ENCODE measurements at regions not wholly inside any gene's neighbourhood (a gene's known extent, or its start where the extent isn't known, plus 50 kb on each side); places are given as distances from the start of the nearest gene placed in this dataset.
"Not testable (repeated sequence)": the region's sequence is repeated elsewhere in the genome, so short reads cannot be mapped to it uniquely, and the experiment has no call there.

DNA sequence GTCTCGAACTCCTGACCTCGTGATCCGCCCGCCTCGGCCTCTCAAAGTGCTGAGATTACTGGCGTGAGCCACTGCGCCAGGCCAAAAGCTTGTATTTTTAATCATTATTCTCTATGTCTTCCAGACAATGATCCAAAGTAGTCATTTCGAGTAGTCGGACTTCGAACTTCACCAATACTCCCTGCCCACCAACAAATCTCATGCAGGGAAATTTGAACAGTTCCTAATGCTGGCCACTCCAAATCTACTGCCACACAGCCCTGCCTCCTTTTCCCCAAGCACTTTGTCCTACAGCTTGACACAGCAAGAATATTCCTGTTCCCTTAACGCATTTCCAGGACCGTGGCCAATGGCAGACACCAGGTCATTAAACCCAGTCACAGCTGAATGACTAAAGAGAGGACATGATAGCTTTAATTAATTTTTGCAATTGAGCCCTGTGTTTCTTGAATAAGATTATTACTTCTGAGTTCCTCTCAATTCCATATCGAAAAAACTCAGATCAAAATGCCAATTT lies 142.3 kb upstream of the NRP1 start:
- no peak for DNase-seq (ENCODE audit: low read depth in 3 of 3)

DNA sequence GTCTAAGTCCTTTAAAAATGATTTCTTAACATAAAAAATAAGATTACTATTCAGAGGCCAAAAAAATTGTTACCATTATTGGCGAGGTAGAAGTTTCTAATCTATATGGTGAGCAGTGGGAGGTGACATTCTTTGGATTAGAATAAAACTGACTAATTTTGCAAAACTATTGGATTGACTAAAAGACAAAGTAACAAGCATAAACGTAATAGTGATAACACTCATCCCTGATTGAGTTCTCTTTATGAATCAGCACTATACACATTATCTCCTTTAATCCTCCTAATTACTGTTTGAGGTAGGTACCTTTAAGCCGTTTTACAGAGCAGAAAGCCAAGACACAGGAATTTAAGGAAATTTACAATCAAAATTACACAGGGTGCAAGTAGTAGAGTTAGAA lies 139.2 kb upstream of the NRP1 start:
- DNase-seq (ENCODE audit: low read depth in 3 of 3): no peak

DNA sequence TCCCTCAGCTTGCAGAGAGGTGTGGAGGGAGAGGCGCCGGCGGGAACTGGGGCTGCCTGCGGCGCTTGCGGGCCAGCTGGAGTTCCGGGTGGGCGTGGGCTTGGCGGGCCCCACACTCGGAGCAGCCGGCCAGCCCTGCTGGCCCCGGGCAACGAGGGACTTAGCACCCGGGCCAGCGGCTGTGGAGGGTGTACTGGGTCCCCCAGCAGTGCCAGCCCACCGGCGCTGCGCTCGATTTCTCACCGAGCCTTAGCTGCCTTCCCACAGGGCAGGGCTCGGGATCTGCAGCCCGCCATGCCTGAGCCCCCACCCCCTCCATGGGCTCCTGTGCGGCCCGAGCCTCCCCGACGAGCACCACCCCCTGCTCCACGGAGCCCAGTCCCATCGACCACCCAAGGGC lies 133.5 kb upstream of the NRP1 start:
- not testable (repeated sequence) for DNase-seq (ENCODE audit: low read depth in 3 of 3)

DNA sequence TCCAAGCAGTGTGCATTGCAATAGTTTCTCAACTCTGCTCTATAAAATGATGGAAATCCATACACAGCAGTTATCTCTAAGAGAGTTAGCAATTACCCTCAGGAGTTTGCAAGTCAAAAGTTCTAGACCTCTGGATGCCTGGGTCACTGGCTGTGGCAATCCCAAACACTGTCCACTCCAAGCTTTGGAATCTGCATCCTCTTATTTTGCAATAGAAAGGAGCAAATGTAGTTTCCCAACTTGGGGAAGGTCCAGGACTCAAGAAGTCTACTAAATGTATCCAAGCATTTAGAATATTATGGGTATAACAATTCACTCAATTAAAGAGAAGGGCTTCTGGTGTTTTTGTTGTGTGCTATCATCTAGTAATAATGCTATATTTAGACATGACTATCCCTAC lies 131.3 kb upstream of the NRP1 start:
- no peak for DNase-seq (ENCODE audit: low read depth in 3 of 3)

DNA sequence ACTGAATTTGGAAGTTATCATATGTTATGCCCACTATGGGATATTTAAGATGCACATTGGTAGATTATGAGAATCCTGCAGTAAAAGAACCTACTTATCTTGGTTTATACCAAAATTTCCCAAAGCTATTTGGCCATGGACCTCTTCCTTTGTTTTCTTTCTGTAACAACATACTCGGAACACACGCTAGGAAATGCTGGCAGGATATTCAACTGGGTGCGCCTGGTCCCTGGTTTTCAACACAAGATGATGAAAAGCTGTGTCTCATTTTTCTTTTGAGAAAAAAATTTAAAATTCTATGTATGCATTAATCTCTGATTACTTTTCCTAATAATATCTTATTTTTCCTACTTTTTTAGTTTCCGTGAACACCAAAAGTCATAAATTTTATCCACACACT lies 128.5 kb upstream of the NRP1 start:
- DNase-seq (ENCODE audit: low read depth in 3 of 3): no peak

DNA sequence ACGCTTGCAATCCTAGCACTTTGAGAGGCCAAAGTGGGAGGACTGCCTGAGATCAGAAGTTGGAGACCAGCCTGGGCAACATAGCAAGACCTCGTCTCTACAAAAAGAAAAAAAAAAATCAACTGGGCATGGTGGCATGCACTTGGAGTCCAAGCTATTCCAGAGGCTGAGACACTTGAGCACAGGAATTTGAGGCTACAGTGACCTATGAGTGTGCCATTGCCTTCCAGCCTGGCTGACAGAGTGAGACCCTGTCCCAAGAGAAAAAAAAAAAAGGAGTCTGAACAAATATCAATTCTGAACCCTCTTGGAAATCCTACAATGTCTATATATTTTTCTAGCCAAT lies 126.8 kb upstream of the NRP1 start:
- DNase-seq (ENCODE audit: low read depth in 3 of 3): no peak

DNA sequence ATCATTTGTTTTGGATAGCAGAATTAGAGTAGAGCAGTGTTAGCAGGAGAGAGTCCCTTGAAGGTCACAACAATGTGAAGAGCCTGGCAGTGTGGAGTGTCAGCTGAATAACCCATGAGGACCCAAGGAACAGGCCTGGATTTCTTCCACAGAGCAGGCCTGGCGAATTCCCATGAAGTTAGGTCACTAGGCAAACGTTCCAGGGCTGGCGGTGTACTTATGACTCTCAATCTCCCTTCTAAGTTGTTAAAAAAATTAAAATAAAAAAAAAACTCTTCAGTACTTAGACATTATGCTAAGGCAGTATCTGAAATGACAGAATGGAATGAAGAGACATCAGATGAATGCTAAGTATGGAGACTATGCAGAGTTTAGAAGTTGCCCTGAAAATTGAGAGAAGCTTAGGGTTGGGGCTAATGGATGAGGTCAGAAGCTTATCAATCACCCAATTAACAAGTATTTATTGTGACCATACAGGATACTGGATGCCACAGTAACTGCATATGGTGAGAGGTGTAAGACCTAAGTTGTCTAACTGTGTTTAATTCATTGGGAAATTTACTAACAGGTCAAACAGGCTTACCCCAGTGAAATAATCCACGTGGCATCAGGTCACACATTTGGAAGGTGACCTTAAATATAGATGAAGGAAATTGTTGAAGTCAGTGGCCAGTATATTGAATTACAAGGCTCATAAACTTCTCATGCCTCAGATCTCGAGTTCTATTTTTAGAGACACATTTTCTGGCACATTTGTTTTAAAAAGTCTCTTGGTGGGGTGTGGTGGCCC lies 126.2 kb upstream of the NRP1 start:
- no peak for DNase-seq (ENCODE audit: low read depth in 3 of 3)

DNA sequence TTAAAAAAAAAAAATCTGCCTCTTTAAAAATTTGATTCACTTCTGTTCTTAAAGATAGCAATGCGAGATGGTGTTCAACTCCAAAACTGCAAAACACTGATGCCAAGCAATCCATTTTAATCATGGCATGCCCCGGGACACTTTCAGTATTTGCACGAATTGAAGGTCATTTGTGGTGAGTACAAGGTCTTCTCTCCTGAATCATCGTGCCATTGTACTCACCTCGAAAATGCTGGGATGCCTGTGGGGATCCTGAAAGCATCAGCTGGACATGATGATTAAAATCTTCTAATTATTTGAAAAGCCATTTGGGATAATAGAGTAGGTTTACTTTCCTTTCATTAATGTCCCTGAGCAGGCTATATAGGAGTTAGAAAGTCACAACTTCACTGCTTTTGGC lies 125.1 kb upstream of the NRP1 start:
- no peak for DNase-seq (ENCODE audit: low read depth in 3 of 3)

DNA sequence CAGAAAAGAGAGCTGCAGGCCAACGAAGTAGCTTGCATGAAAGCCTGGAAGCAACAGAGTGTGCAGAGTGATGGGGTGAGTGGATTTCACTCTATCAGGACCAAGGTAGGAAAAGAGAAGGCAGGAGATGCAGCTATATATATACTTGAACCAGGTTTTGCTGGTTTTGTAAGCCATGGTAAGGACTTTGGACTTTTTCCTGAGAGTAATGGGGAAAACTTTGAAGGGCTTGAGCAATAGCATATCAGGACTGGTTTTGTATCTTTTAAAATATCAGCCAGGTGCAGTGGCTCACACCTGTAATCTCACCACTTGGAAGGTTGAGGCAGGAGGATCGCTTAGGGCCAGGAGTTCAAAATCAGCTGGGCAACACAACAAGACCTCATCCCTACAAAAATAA lies 120.6 kb upstream of the NRP1 start:
- no peak for DNase-seq (ENCODE audit: low read depth in 3 of 3)

DNA sequence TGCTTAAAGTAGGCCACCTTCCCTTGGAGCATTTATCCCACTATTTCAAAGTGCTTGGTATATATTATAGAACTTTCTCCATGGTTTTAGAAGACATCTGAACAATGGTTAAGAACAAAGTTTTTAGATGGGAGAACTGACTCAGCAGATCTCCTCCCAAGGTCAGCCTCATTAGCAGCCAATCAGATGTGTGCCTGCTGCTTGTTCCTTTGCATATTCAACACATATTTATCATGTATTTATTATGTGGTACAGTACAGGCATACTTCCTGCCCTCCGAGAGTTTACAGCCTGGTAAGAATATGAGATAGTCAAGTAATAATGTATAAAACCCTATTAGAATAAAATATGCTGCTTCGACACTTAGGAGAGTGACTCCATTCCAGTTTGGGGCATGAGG lies 120.1 kb upstream of the NRP1 start:
- DNase-seq (ENCODE audit: low read depth in 3 of 3): no peak

DNA sequence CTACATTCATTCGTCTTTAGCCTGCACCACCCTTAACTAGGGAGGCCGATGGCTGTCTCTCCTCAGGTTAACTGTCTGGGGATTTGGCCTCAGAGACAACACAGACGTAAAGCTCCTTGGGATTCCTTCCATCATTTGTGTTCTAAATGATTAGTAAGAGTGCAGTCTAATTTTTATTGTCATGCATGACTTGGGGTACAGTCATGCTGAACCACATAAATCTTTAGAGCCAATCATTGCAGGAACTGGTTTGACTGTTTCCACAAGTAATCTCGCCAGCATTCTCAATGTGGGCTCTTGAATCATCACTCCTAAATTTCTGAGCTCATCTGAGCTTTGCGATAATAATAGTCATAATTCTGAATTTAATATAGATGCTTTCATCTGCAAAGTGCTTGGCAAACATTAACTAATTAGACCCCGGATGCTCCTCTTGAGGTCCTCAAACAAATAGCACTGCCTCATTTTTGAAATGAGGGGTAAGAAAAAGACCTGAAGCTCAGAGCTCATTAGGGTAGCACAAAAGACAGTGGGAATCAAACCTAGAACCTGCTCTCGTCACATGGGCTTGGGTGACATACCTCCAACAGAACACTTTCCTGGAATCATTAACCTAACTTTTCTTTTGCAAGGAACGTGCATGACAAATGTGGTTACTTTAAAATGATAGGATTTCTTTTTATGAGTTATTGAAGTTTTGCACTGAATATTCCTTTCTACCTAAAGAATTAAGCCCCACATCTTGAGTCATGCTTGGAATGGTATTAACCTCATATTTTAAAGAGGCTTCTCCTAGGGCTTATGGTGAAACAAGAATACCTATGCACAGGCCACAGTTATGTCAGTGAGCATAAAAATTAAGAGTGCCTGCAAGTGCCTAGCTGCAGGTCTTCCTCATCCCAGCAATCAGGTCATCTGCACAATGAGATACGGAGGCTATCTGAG lies 118.9 kb upstream of the NRP1 start:
- no peak for DNase-seq (ENCODE audit: low read depth in 3 of 3)

DNA sequence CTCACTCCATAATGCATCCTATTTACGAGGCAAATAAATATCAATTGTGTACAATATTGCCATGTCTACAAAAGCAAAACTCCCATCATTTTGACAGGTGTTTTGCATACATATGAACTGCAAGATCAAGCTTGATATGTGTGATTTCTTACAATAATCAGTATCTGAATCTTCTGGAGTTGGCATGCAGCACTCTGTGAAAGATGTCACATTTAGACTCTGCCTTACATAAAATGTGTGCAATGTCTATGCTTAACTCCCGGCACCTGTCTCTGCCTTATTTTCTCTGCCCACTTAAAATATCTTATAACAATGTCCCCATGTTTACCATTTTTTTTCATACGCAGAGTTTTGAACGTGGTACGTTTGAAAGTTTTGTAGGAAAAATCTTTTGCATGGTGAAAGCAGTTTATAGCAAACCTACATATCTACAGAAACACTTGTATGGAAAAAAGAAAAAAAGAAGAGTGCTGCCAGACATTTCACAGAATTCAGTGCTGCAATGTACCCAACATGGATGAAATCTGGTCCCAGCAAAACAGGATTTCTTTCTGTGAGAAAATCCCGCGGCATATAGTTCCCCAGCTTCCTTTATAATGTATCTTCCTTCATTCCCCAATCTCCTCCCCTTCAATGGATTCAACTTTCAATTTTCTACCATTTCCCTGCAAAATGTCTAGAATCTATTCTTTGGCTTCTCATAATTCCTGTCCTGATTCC lies 114.1 kb upstream of the NRP1 start:
- DNase-seq (ENCODE audit: low read depth in 3 of 3): no peak

DNA sequence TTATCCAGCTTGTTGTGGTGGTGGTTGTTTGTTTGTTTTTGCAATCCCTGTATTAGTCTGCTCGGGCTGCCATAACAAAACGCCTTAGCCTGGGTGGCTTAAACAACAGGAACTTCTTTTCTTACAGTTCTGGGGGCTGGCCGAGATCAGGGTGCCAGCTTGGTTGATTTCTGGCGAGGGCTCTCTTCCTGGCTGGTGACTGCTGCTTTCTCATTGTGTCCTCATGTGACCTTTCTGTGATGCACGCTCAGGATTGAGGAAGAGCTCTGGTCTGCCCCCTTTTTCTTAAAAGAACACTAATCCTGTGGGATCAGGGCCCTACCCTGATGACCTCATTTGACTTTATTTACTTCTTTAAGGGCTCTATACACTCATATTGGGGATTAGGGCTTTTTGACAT lies 107.1 kb upstream of the NRP1 start:
- no peak for DNase-seq (ENCODE audit: low read depth in 3 of 3)

DNA sequence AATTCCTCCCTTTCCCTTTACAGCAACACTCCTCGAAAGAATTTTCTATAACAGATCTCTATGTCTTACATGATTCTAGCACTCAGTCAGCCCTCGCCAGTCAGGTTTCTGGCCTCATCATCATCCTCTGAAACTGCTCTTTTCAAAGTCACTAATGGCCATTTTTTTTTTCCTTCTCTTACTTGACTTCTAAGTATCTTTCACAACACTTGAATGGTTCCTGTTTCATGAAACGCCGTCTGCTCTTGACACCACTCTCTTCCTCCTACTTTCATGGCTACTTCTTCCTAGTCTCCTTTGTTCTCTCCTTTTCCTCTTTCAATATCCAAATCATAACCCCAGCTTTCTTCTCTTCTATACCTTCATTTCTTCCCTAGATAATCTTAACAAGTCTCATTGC lies 100.5 kb upstream of the NRP1 start:
- no peak for DNase-seq (ENCODE audit: low read depth in 3 of 3)

DNA sequence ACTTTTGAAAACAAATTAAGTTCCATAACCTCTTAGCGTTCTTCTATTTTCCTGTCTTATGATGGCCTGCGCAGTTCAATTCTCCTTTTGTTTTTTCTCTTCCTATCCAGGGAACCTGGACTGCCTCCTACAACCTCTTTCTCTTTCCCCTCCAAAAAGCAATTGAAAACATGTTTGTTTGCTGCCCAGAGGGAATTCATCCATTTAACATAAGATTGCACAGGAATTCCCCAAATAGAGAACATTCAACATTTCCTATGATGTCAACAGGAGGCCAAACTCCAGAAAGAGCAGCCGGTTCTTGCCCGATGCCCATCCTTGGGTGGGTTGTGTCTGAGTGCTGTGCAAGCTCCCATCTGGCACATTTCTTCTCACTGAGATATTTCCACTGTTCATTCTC lies 94.2 kb upstream of the NRP1 start:
- no peak for DNase-seq (ENCODE audit: low read depth in 3 of 3)

DNA sequence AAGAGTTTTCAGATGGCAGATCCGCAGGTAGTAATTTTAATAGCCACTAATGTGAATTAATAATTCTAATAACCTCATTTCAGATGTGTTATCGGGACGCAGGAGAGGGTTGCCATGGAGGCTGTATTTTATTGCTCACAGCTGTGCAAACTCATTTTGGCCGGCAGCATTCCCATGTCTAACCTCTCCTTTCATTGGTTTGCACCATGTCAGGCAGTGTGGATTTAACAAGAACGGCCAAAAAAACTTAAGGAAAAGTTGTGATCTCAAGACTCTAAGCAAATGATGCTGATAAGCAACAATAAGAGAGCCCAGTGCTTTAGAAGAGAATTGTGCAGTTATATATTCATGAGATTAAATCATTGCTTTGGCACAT lies 88.7 kb upstream of the NRP1 start:
- DNase-seq (ENCODE audit: low read depth in 3 of 3): no peak

DNA sequence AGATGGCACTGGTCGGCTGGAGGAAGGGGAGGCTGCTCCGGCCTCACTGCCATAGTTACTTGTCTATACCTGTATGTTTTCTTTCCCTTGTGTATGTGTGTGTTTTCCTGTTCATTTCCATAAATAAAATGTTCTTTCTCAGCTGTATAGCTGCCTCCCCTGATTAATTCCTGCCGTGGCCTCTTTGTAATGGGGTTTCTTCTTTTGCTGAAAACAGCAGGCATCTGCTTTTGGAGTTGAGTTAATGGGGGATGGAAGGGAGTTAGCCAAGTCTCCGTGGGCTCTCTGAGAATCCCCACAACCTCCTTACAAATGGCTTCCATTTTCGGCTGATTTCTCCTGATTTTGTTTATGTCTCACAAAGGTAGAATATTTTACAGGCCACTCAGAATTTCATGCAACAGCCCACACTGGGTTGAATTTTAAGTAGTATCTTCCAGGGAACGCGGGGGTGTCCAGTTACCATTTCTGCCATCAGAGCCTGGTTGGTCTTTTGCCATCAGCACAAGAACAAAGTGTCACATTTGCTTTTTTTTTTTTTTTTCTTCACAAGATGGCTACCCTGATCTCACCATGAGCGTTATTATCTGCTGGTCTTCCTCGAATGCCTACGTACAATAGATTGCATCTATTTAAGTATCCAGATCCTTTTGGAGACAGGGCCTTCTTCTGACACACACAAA lies 88.1 kb upstream of the NRP1 start:
- DNase-seq (ENCODE audit: low read depth in 3 of 3): no peak

DNA sequence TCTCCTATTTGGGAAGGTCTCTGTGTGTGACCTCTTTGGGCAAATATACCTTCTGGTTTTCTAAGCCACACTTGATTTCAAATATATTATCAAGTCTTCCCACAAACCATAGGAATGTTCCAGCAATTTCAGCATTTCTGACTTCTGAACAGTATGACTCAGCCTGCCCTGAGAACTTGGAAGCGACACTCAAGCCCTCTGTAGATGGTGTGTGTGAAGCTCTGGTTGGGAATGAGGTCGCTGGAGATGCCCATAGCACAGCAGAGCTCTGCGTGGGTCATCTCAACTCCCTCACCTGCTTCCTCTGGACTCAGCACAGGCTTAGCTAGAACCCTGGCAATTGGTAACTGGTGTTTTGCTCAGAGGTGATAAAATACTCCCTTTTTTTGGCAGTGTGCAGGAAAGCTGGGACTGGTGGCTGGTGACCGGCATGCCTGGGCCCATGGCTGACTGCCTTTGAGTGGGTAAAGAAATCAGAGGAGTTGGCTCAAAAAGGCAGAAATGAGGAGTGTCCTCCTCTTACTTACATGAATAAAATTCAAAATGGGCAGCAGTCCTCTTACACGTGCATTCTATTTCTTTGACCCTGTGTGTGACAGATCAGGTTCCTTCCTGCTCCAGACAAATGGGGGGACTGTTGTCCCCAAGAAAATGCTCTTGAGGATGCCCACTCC lies 87.5 kb upstream of the NRP1 start:
- DNase-seq (ENCODE audit: low read depth in 3 of 3): no peak

DNA sequence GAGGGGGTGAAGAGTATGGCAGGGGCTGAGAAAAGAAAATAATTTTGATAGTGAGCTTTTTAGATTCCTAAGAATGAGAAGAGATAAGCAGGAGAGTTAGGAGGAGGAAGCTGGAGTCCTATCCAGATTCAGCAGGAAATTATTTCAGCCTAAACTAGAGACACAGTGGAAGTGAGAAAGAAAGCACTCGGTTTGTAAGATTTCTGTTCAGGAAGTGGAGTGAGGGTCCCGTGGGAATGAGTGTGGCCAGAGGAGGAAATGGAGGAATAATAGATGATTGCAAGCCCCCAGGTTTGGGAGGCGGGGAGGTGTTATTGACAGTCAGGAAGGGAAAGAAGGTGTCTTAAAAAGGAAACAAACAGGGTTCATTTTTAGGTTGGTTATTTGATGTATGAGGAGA lies 84.8 kb upstream of the NRP1 start:
- DNase-seq (ENCODE audit: low read depth in 3 of 3): no peak

DNA sequence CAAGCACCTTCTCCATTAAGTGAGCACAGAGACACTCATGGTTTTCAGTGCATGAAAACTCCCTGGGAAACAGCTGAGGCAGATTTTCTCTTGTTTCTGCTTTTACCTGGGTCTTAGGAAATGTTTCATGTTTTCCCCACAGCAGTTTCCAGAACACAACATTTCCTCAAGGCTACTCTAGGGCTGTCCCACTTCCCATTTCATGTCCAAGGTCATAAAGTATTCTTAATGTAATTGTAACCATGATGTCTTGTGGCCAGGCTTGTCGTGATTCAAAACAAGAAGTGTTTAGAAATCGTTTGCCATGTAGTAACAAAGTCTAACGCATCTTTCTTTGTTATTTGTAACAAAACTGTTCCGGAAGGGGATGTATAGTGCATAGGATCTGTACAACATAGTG lies 83.8 kb upstream of the NRP1 start:
- no peak for DNase-seq (ENCODE audit: low read depth in 3 of 3)

DNA sequence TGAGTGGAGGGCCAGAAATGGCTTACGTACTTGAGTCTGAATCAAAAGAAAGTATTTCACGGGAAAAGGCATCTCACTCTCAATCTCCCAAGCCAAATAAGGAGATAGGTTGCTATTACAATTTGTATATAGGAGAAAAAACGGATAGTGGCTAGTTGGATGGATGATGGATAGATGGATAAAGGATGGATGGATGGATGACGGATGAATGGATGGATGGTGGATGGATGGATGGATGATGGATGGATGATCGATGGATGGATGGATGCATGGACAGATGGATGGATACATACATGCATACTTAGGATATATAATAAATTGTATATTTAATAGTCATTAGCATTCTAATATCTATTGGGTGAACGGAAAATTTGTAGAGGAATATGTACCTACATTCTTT lies 82.2 kb upstream of the NRP1 start:
- DNase-seq (ENCODE audit: low read depth in 3 of 3): no peak

Data from stimulated activated CD4-positive, alpha-beta T cell treated with anti-CD3 and anti-CD28 coated beads, TNF-alpha, amount 100 ng/mL, for 48 hours (primary cell).